ENCODE measurements at regions not wholly inside any gene's neighbourhood (a gene's known extent, or its start where the extent isn't known, plus 50 kb on each side); places are given as distances from the start of the nearest gene placed in this dataset.

DNA sequence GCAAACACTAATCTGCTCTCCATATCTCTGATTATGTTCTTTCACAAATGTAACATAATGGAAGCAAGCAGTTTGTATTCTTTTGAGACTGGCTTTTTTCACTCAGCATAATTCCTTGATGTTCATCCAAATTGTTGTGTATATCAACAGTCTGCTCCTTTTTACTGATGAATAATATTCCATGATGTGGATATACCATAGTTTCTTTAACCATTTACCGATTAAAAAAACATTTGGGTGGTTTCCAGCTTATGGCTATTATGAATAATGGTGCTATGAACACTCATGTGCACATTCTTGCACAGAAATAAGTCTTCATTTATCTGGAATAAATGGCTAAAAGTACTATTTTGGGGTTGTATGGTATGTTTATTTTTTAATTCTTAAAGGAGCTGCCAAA lies 708.9 kb downstream of the RFPL4B start:
- TF ChIP-seq EZH2 (IDR thresholded peaks at IDR 0.05; ENCODE audit: borderline replicate concordance, low read length) = no peak
- TF ChIP-seq, protein P1, sequence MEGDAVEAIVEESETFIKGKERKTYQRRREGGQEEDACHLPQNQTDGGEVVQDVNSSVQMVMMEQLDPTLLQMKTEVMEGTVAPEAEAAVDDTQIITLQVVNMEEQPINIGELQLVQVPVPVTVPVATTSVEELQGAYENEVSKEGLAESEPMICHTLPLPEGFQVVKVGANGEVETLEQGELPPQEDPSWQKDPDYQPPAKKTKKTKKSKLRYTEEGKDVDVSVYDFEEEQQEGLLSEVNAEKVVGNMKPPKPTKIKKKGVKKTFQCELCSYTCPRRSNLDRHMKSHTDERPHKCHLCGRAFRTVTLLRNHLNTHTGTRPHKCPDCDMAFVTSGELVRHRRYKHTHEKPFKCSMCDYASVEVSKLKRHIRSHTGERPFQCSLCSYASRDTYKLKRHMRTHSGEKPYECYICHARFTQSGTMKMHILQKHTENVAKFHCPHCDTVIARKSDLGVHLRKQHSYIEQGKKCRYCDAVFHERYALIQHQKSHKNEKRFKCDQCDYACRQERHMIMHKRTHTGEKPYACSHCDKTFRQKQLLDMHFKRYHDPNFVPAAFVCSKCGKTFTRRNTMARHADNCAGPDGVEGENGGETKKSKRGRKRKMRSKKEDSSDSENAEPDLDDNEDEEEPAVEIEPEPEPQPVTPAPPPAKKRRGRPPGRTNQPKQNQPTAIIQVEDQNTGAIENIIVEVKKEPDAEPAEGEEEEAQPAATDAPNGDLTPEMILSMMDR (IDR thresholded peaks at IDR 0.05; ENCODE audit: low read length) = no peak
